Psoas muscle (tissue), 7 donors: ENCODE measurements at regions not wholly inside any gene's neighbourhood (a gene's known extent, or its start where the extent isn't known, plus 50 kb on each side); places are given as distances from the start of the nearest gene placed in this dataset.

Experiments
- ATAC-seq, 4 donors: fragments of 200-7000 bp; cut with Tn5 transposase; one replicate each; pipeline ENCODE4 v1.9.1; 2020; ENCODE audit warnings: moderate library complexity in 3 of 4, mild to moderate bottlenecking in 2 of 4
- DNase-seq, 2 donors: peaks; one replicate each; pipeline ENCODE4 v3.0.0-alpha.2; 2020
- H3K27ac ChIP-seq: fragments of 200-600 bp; one replicate; pipeline ENCODE4 v1.8.0; 2022
- H3K27me3 ChIP-seq, 3 donors: fragments of 200-600 bp in 1 of 3; one replicate each; pipeline versions ENCODE4 v1.6.1 to v1.8.0; 2013 to 2022; ENCODE audit warnings: low read length in 2 of 3, mild to moderate bottlenecking in 2 of 3, moderate library complexity in 1 of 3; ENCODE audit not compliant: insufficient read depth in 3 of 3
- H3K36me3 ChIP-seq, 2 donors: fragments of 200-600 bp in 1 of 2; one replicate each; pipeline versions ENCODE4 v1.6.1 to v1.8.0; 2013 to 2022; ENCODE audit warnings: low read depth in 1 of 2, mild to moderate bottlenecking in 1 of 2, moderate library complexity in 1 of 2; ENCODE audit not compliant: insufficient read depth in 1 of 2
- H3K4me1 ChIP-seq: fragments of 200-600 bp; one replicate; pipeline ENCODE4 v1.8.0; 2022
- H3K4me3 ChIP-seq: fragments of 200-600 bp; one replicate; pipeline ENCODE4 v1.8.0; 2022; ENCODE audit warnings: mild to moderate bottlenecking
- H3K9me3 ChIP-seq: fragments of 200-600 bp; one replicate; pipeline ENCODE4 v1.8.0; 2022
- CTCF ChIP-seq: fragments of 200-600 bp; IDR thresholded peaks from one replicate; pipeline ENCODE4 v1.8.0; 2022; ENCODE audit warnings: antibody characterized with exemption
- WGBS, 3 donors: extraction: QIAGEN DNeasy Blood & Tissue Kit; methylation state at CpG; one replicate each; pipeline versions ENCODE4 v1.1.6 to v1.1.7; 2013; 5-methylcytosine and 5-hydroxymethylcytosine counted together
- intact Hi-C, 2 donors: fragments of 100-400 bp; cut with DNase I; formaldehyde crosslinking; loops; one replicate each; pipeline versions ENCODE4 v1.11.0 to v1.14.2; 2022
- donor health status: healthy with polysubstance abuse.
- donor health status: DM: no; HTN: no; CAD: no; lungs with moderate emphysema.
- donor health status: Bipolar disorder and iron deficiency.
- donor health status: healthy.
- donor health status: DM: yes; HTN: yes; CAD: no.
- donor health status: DM: no; HTN: no; CAD: no.
- donor health status: DM: yes; HTN: yes; CAD: no.

GRCh38 chr13:39100996-39101738 lies 62.9 kb downstream of the NHLRC3 start:
- no peaks in the 10 kb centered on the region for H3K27me3 ChIP-seq
- no peaks in the 10 kb centered on the region for H3K36me3 ChIP-seq
- H3K4me1 ChIP-seq, result no peaks in the 10 kb centered on the region
- no peaks in the 10 kb centered on the region for H3K9me3 ChIP-seq
- no peak overlapping the region for H3K4me3 ChIP-seq
- no peak overlapping the region for H3K27ac ChIP-seq
- ATAC-seq (no peak), DNase-seq (no peak)
- intact Hi-C loops, result no loop called here
- WGBS, 3 donors, result 29 to 43% (median 32%) methylated on average over 5 of the region's 5 CpGs
- no peak for TF ChIP-seq CTCF

GRCh38 chr13:39102981-39103490 lies 64.8 kb downstream of the NHLRC3 start:
- H3K36me3 ChIP-seq, result no peaks in the 10 kb centered on the region
- no peak overlapping the region for H3K4me3 ChIP-seq
- no peaks in the 10 kb centered on the region for H3K9me3 ChIP-seq
- intact Hi-C loops, result no loop called here
- no peak for TF ChIP-seq CTCF
- no peaks in the 10 kb centered on the region for H3K4me1 ChIP-seq
- ATAC-seq (no peak), DNase-seq (no peak)
- no peaks in the 10 kb centered on the region for H3K27me3 ChIP-seq
- no peak overlapping the region for H3K27ac ChIP-seq
- 74 to 81% (median 74%) methylated on average over 6 of the region's 6 CpGs for WGBS, 3 donors

- TF ChIP-seq CTCF, result no peak
- no peak for DNase-seq
- Histone ChIP-seq H3K4me1 (no peaks in the 10 kb centered on the region), H3K27me3 (no peaks in the 10 kb centered on the region), H3K4me3 (no peak overlapping the region), H3K27ac (no peak overlapping the region), H3K36me3 (no peaks in the 10 kb centered on the region), H3K9me3 (no peaks in the 10 kb centered on the region)
- intact Hi-C loops, result no loop called here
- WGBS, 3 donors, result 7 to 16% (median 13%) methylated on average over 1 of the region's 1 CpG
- no peak for ATAC-seq
Measured at GRCh38 chr13:39105110-39105509, 66.9 kb downstream of the NHLRC3 start.

GRCh38 chr13:39106216-39107005 lies 68.2 kb downstream of the NHLRC3 start:
- Histone ChIP-seq H3K27me3 (no peaks in the 10 kb centered on the region), H3K4me1 (no peaks in the 10 kb centered on the region), H3K27ac (no peak overlapping the region), H3K9me3 (no peaks in the 10 kb centered on the region), H3K4me3 (no peak overlapping the region), H3K36me3 (no peaks in the 10 kb centered on the region)
- no peak for ATAC-seq
- intact Hi-C loops, result no loop called here
- WGBS, 3 donors, result 63 to 73% (median 70%) methylated on average over 8 of the region's 8 CpGs
- no peak for DNase-seq
- no peak for TF ChIP-seq CTCF
